GM18909 (cell line): ENCODE measurements at regions not wholly inside any gene's neighbourhood (a gene's known extent, or its start where the extent isn't known, plus 50 kb on each side); places are given as distances from the start of the nearest gene placed in this dataset.
"Not testable (repeated sequence)": the region's sequence is repeated elsewhere in the genome, so short reads cannot be mapped to it uniquely, and the experiment has no call there.

ENCODE experiments used
- ATAC-seq: cut with Tn5 transposase; IDR thresholded peaks from one replicate; pipeline ENCODE4 v1.9.1; 2021; ENCODE audit warnings: mild to moderate bottlenecking; ENCODE audit not compliant: unreplicated experiment, poor library complexity

DNA sequence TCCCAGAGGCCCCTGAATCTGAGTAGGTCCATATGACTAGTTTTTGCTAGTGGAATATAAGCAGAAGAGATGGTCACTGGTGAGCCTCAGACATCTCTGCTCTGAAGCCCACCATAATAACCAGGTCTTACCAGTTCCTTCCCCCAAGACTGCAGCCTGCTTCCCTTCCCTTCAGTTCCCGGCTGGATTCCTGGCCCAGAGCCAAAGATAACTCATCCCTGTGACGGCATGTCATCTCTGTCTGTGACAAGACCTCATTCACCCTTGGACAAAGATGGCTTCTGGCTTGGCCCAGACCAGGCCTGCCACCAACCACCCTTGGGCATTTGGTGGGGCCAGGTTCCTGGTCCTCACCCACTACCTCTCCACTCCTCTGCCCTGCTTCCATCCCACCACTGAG lies 145.5 kb upstream of the TOP1 start:
- ATAC-seq, result no peak

DNA sequence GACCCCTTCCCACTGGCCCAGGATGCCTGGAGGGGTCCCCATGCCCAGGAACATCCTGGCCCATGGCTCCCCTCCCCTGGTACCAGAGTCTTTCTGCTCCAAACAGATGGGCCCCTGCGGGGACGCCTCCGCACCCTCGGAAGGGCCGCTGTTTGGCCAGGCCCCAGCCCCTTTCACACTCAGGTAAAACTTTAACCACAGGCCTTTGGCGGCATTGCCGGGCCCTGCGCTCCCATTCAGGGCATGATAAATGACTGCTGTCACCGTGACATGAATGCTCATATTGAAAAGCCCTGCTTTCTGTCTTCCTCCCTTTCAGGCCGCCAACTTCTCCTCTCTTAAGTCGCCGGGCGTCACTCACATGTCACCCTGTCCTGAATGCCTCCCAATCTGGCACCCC lies 141.5 kb upstream of the TOP1 start:
- no peak for ATAC-seq

DNA sequence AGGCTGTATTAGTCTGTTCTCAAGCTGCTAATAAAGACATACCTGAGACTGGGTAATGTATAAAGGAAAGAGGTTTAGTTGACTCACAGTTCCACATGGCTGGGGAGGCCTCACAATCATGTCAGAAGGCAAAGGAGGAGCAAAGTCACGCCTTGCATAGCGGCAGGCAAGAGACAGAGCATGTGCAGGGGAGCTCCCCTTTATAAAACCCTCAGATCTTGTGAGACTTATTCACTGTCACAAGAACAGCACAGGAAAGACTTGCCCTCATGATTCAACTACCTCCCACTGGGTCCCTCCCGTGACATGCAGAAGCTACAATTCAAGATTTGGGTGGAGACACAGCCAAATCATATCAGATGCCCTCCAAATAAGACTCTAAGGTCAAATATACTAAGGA lies 139.4 kb upstream of the TOP1 start:
- not testable (repeated sequence) for ATAC-seq

DNA sequence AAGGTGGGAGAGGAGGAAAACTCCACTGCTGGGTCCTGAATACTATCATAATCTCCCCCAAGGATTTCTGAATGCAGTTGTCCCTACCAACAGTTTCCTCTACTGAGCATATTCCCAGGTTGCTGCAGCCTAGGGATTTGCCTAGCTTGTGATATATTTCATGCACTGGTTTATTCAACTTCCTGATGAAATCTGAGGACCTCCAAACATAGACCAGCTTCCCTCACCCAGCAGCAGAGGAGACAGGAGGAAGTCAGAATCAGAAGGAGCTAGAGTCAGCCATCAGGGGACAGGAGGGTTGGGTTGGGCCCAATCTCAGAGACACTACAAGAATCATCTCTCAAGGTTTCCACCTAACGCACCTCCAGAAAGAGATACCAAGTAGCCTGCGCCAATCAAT lies 138.4 kb upstream of the TOP1 start:
- no peak for ATAC-seq

DNA sequence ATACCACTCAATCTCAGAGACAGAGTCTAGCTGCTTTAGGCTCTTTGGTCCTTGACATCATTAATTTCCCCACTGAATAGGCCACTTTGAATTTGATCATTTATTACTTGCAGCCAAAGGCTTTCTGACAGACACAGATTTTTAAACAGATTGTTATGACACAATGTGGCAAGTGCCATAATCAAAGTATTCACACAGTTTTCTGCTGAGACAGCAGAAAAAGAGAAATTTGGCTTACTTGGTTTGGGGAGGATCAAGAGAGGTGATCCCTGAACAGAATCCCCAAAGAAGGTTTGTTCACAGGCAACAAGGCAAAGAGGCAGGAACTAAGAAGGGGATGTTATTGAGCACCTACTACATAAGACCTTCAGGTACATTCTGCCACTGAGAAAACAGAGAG lies 138.0 kb upstream of the TOP1 start:
- no peak for ATAC-seq

DNA sequence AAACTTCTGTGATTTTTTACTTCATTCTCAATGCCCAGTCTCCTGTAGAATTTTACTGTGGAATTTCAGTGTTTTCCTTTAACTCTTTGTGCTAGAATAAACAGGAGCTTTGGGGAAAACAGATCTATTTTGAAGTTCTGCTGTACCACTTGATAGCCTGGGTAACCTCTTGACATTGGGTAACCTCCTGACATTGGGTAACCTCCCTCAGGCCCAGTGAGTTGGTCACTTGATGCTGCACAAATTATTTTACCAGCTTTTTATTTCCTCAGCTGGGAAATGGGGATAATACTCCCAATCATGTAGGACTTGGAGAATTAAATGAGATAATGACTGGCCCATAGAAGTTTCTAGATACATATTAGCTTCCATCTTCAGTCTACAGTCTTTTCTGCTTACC lies 137.3 kb upstream of the TOP1 start:
- no peak for ATAC-seq

DNA sequence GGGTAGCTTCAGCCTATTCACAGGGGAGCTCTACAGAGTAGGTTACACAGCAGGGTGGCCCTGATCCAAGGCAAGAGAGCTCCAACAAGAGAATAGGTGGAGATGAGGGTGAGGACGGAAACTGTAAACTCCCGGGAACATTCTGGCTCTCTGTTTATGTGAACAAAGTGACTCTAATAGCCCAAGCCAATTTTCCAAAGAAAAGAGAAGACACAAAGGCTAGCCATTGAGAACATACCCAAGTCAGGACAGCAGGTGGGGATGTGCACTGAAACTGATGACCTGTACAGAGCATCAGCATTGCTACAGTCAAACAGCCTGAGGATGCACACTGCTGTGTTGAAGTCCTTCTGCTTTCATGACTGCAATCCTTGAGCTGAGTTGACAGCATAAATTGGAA lies 136.0 kb upstream of the TOP1 start:
- no peak for ATAC-seq

DNA sequence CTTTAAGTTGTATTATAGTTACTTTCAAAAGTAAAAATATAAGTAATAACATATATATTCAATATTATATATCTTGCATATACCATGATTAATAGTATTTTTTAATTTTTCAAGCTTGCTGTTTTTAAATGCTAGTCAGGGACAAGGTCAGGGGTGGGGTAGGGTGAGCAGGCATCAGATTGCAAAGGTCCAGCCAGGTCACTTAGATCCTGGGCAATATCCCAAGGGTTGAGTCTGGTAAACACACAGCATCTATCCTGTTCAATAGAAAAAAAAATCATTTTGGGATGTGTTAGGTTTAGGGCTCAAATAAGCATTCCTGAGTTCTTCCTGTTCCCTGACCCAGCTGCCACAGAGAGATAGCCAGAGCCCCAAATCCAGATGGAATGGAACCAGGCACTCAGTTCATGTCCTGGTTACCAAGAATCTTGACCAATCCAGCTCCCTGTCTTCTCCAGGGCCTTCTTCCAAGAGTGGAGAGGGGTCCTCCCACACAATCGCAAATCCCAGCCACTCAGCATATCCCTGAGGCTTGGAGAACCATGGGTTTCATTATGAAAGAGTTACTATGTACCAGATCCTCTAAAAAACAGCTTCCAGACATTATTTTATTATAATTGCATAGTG lies 134.9 kb upstream of the TOP1 start:
- ATAC-seq, result no peak

DNA sequence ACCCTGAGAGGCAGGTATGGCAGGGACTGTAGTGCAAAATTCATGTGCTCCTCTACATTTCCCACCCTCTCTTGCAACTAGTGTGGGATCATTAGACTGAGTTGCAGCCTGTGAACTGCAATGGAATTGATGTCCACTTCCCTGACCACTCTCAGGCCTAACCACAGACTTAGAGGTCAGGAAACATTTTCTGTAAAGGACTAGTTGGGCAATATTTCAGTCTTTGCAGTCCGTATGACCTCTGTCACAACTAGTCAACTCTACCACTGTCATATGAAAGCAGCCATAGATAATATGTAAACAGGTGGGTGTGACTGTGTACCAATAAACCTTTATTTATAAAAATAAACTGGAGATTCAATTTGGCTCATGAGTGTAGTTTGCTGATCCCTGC lies 134.4 kb upstream of the TOP1 start:
- no peak for ATAC-seq

DNA sequence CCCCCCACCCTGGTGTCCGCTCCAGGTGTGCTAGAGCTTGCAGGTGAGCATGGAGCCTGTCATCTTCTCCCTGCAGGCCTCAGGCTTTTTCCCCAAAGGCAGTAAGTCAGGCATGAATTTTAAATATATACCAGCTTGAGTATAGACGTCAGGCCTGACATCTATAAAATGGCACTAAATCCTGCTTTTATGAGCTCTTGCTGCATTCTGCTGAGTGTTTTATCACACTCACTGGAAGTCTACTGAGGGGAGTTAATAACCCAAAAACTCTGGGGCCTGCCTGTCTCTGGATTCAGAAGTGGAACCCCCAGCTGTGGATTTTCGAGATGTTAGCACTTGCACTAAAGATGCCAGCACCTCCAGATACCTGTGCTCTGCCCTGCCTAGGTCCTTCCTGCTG lies 133.4 kb upstream of the TOP1 start:
- ATAC-seq, result no peak

DNA sequence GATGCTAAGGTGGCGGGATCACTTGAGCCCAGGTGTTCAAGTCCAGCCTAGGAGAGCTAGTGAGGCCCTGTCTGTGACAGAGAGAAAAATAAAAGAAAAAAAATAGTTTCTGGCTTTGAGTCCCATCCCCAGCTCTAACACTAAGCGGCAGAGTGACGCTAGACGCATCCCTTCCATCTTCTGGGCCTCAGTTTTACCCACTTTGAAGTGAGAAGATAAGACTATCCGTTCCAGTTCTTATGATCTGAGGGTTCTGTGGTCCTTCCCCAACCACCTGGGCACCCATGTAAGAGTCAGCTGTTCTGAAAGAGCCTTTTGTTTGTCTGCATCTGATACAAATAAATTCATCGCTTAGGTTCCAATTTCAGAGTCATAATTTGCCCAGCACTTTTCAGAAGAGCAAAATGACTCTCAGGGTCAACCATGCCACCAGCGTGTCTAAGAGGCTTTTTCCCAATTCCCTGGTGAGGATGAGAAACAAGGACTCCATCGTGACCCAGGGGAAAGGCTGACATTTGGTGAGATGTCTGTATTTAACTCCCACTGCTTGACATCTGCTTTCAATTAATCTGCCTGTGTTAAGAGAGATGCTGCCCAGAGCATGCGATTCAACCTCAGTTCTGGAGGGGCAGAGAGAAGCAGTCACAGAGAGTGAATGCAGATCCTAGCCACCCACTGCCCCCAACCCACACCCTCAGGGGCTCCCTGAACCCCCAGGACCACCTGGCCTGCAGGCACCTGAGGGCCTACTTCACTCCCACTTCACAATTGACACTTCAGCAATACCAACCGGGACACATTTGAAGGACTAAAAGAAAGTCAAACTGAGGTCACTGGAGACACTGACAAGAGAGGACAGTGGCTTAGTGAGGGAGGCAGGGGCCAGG lies 131.6 kb upstream of the TOP1 start:
- no peak for ATAC-seq

DNA sequence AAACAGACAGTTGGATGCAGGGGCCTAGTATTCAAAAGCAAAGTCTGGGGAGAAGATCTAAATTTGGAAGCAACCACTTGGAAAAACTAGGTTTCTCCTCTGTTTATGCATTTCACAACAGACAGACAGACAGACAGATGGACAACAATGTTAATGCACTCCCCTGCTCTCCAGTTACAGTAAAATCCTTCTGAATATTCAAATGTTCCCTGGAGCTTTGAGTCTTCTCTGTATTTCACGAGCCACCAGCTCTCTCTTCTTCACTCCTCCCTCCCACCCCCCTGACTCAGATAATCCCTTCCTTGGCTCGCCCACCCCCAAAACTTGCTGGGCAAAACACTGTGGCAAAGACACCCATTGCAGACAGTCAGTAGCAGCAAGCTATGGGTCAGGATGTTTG lies 129.3 kb upstream of the TOP1 start:
- no peak for ATAC-seq

DNA sequence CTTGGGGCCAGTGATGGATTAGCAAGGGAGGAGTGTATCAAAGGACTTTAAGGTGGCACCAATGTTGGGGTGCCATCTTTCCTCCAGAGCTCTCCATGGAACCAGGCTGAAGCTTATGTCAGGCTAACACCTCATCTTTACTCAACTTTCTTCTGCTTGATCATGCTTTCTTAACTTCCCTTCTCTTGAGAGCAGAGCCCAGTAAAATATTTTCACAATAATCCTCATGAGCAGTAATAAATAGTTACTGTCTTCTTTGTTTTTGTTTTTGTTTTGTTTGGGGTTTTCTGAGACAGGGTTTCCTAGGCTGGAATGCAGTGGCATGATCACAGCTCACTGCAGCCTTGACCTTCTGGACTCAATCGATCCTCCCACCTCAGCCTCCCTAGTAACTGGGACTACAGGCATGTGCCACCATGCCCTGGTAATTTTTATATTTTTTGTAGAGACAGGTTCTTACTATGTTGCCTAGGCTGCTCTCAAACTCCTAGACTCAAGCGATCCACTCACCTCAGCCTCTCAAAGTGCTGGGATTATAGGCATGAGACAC lies 127.9 kb upstream of the TOP1 start:
- ATAC-seq, result no peak

DNA sequence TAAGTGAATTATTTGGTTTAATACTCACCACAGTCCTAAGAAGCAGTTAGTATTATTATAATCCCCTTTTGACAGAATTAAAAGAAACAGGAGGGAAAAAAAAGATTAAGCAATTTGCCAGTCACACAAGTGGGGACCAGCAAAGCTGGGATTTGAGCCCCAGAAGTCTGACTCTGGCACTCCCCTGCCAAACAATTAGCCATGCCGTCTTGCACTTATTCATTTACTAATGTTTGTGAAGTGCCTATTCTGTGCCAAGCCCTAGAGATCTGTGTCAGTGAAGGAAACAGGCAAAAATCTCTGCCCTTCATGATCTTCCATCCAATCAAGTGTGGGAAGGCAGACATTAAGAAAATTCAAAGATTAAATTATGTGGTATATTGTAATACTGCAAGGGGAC lies 126.0 kb upstream of the TOP1 start:
- no peak for ATAC-seq

DNA sequence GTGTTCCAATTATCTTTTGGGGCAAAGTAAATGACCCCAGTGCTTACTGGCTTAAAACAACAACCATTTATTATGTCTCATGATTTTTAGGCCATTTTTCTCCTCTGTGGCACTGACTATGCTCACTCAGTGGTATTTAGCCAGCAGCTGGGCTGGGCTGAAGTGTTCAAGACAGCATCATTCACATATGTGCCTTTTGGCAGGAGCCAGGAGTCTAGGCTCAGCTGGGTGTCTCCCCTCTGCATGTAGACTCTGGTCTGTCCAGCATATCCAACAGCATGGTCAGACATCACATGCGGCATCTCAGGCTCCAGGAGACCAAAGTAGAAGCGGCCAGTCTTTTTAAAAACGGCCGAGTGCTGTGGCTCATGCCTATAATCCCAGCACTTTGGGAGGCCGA lies 120.3 kb upstream of the TOP1 start:
- no peak for ATAC-seq

DNA sequence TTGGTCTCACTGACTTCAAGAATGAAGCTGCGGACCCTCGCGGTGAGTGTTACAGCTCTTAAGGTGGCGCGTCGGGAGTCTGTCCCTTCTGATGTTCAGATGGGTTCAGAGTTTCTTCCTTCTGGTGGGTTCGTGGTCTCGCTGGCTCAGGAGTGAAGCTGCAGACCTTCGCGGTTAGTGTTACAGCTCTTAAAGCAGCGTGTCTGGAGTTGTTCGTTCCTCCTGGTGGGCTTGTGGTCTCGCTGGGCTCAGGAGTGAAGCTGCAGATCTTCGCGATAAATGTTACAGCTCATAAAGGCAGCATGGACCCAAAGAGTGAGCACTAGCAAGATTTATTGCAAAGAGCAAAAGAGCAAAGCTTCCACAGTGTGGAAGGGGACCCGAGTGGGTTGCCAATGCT lies 119.1 kb upstream of the TOP1 start:
- not testable (repeated sequence) for ATAC-seq

DNA sequence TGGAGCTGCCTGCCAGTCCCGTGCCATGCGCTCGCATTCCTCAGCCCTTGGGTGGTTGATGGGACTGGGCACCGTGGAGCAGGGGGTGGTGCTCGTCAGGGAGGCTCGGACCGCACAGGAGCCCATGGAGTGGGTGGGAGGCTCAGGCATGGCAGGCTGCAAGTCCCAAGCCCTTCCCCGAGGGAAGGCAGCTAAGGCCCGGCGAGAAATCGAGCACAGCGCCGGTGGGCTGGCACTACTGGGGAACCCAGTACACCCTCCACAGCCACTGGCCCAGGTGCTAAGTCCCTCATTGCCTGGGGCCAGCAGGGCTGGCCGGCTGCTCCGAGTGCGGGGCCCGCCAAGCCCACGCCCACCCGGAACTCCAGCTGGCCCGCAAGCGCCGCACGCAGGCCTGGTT lies 118.2 kb upstream of the TOP1 start:
- not testable (repeated sequence) for ATAC-seq

DNA sequence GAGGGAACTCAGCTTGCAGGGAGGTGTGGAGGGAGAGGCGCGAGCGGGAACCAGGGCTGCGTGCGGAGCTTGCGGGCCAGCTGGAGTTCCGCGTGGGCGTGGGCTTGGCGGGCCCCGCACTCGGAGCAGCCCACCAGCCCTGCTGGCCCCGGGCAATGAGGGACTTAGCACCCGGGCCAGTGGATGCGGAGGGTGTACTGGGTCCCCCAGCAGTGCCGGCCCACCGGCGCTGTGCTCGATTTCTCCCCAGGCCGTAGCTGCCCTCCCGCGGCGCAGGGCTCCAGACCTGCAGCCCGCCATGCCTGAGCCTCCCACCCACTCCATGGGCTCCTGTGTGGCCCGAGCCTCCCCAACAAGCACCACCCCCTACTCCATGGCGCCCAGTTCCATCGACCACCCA lies 117.5 kb upstream of the TOP1 start:
- ATAC-seq, result not testable (repeated sequence)

DNA sequence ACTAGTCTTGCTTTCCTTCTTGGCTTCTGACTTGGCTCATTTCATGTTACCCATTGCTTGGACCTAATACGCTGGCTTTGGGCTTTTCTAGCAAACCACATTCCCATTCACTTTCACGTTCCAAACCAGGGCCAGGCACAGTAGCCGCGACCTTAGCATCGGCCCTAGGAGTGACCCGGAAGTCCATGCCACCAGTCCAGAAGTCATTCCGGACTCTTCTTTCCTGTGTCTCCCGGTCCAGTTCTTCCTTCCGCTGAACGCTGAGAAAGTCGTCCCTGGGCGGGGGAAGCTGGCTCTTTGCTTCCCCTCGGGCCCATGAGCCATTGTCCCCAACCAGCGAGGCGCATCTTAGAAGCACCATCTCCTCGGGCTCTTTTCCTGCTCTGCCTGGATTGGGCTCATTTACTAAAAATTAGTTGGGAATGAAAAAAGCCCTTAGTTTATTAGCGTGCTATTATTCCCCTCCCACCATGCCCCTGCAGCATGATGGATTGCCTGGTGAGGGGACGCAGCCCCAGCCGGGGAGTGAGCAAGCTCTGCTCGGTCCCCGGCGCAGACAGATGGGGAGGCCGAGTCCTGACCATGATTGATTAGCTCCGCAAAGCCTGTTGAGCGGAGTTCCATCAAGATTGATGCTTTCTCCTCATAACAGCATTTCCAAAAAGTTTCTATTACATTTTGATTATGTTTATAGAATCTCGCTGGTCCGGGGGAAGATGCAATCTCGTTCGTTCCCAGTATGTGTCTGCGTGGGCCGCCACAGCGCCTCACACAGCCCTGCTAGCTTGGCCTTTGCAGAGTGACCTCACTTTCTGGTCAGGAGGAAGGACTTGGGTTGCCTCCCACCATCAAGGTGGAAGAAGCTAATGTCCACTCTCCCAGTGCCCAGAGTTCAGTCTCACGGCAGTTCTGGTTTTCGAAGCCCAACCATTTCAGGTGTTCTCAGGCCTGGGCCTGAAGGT lies 115.1 kb upstream of the TOP1 start:
- ATAC-seq, result no peak

DNA sequence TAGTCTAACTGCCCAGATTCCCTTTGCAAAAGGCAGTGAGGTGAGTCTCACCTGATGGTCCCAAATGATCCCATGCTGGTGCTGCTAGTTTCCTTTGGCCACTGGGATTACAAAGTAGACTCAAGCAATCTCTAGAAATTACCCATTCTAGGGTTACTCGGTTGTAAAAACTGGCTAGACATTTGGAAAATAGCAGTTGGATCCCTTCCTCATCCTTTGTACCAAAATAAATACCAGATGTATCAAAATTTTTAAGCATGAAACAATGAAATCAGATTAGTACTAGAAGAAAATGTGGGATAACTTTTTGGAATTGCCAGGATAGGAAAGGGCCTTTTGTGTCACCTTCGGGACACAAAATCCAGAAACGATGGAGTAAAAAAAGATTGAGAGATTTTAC lies 112.9 kb upstream of the TOP1 start:
- ATAC-seq, result no peak

DNA sequence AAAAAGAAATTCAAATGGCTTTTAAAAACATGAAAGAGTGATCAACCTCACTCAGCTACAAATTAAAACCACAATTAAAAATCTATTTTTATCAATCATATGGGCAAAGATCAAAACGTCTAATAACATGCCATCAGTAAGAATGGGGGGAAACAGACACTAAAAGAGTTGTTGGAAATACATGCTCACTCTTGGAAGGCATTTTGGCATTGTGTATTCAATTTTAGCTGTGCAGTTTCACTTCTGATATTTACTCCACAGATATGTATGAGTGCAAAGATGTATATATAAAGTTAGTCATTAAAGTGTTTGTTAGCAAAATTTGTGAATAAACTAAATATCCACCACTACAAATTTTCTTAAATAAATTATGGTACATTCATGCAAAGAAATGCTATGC lies 112.3 kb upstream of the TOP1 start:
- ATAC-seq, result no peak
